SKM-1 (cell line): ENCODE measurements at regions not wholly inside any gene's neighbourhood (a gene's known extent, or its start where the extent isn't known, plus 50 kb on each side); places are given as distances from the start of the nearest gene placed in this dataset.
"Not testable (repeated sequence)": the region's sequence is repeated elsewhere in the genome, so short reads cannot be mapped to it uniquely, and the experiment has no call there.

Experiments
- DNase-seq: peaks from one replicate; lab custom pipeline; 2025; ENCODE audit not compliant: unreplicated experiment; lab: John Stamatoyannopoulos, UW

GRCh38 chr14:96683562-96684289 lies 113.5 kb upstream of the VRK1 start:
- no peak for DNase-seq

- no peak for DNase-seq
Observed at GRCh38 chr14:96686126-96686525, 111.1 kb upstream of the VRK1 start.

- DNase-seq, result no peak
Observed at GRCh38 chr14:96688629-96689028, 108.6 kb upstream of the VRK1 start.

GRCh38 chr14:96690713-96691383 lies 106.3 kb upstream of the VRK1 start:
- no peak for DNase-seq

GRCh38 chr14:96693252-96693820 lies 103.8 kb upstream of the VRK1 start:
- no peak for DNase-seq

- no peak for DNase-seq
Observed at GRCh38 chr14:96693987-96694386, 103.2 kb upstream of the VRK1 start.

GRCh38 chr14:96698960-96699539 lies 98.1 kb upstream of the VRK1 start:
- no peak for DNase-seq

GRCh38 chr14:96699666-96700065 lies 97.5 kb upstream of the VRK1 start:
- DNase-seq, result no peak

GRCh38 chr14:96702831-96703230 lies 94.4 kb upstream of the VRK1 start:
- DNase-seq, result no peak

- DNase-seq, result no peak
Observed at GRCh38 chr14:96705422-96706092, 91.6 kb upstream of the VRK1 start.

GRCh38 chr14:96706893-96707292 lies 90.3 kb upstream of the VRK1 start:
- DNase-seq, result no peak

- DNase-seq, result no peak
Observed at GRCh38 chr14:96710060-96710666, 87.0 kb upstream of the VRK1 start.

GRCh38 chr14:96711559-96712267 lies 85.5 kb upstream of the VRK1 start:
- DNase-seq, result no peak

- no peak for DNase-seq
Observed at GRCh38 chr14:96713426-96713825, 83.8 kb upstream of the VRK1 start.

- not testable (repeated sequence) for DNase-seq
Observed at GRCh38 chr14:96714537-96714936, 82.6 kb upstream of the VRK1 start.

- no peak for DNase-seq
Observed at GRCh38 chr14:96717116-96717515, 80.1 kb upstream of the VRK1 start.

- DNase-seq, result no peak
Observed at GRCh38 chr14:96718407-96718806, 78.8 kb upstream of the VRK1 start.

- not testable (repeated sequence) for DNase-seq
Observed at GRCh38 chr14:96720702-96721101, 76.5 kb upstream of the VRK1 start.

- DNase-seq, result no peak
Observed at GRCh38 chr14:96722736-96723135, 74.4 kb upstream of the VRK1 start.

GRCh38 chr14:96723946-96724345 lies 73.2 kb upstream of the VRK1 start:
- no peak for DNase-seq
